SK-N-SH (cell line): ENCODE measurements at regions not wholly inside any gene's neighbourhood (a gene's known extent, or its start where the extent isn't known, plus 50 kb on each side); places are given as distances from the start of the nearest gene placed in this dataset.

ENCODE experiments used
- CTCF ChIA-PET: fragments of 300-600, 350-600 bp; formaldehyde crosslinking; extraction: SDS; loops from one replicate; lab custom pipeline; 2021; lab: Yijun Ruan, JAX
- POLR2A ChIA-PET: fragments of 350-600 bp; sonication (Branson Sonifier 250); formaldehyde crosslinking; extraction: SDS; loops from one replicate; lab custom pipeline; 2020; ENCODE audit warnings: antibody characterized with exemption, inconsistent platforms; lab: Yijun Ruan, JAX
- DNase-seq: peaks from one replicate; pipeline ENCODE4 v3.0.0; 2012
- H2AFZ ChIP-seq: fragments of 200-600 bp; sonication (generic); 2 replicates; pipeline ENCODE4 v1.8.1; 2016; ENCODE audit warnings: antibody characterized with exemption, mild to moderate bottlenecking, low read depth
- H3F3A ChIP-seq: fragments of 200-600 bp; sonication (generic); replicated peaks from 2 replicates; pipeline ENCODE3; 2016; ENCODE audit warnings: antibody characterized with exemption, mild to moderate bottlenecking; ENCODE audit not compliant: insufficient read depth
- H3K27ac ChIP-seq, 2 experiments: fragments of 200-500 bp in 1 of 2; fragments of 200-600 bp in 1 of 2; sonication (Bioruptor generic) in 1 of 2; sonication (generic), shearing (Covaris generic) in 1 of 2; 2 replicates each; pipeline versions ENCODE4 v1.5.1 to v1.6.1; 2014 to 2016; ENCODE audit warnings: low read depth in 2 of 2, inconsistent platforms in 1 of 2, low read length in 1 of 2, mild to moderate bottlenecking in 1 of 2, mixed read lengths in 1 of 2
- H3K27me3 ChIP-seq: fragments of 200-600 bp; sonication (generic), shearing (Covaris generic); 2 replicates; pipeline ENCODE4 v1.6.1; 2016; ENCODE audit warnings: mixed run types; ENCODE audit not compliant: insufficient read depth
- H3K36me3 ChIP-seq, 2 experiments: fragments of 200-500 bp in 1 of 2; fragments of 200-600 bp in 1 of 2; sonication (Bioruptor generic) in 1 of 2; sonication (generic) in 1 of 2; replicated peaks in 1 of 2; 2 replicates each; pipeline versions ENCODE3 to v1.5.1; 2014 to 2016; ENCODE audit warnings: low read length in 1 of 2, mild to moderate bottlenecking in 1 of 2; ENCODE audit not compliant: insufficient read depth in 2 of 2, control insufficient read depth in 1 of 2
- H3K4me1 ChIP-seq, 2 experiments: fragments of 200-500 bp in 1 of 2; fragments of 200-600 bp in 1 of 2; sonication (Bioruptor generic) in 1 of 2; sonication (generic), shearing (Covaris generic) in 1 of 2; 2 replicates each; pipeline versions ENCODE4 v1.5.1 to v1.6.1; 2014 to 2016; ENCODE audit warnings: low read depth in 1 of 2, low read length in 1 of 2, mixed run types in 1 of 2; ENCODE audit not compliant: insufficient read depth in 2 of 2, control insufficient read depth in 1 of 2
- H3K4me2 ChIP-seq: fragments of 200-600 bp; sonication (generic), shearing (Covaris generic); 2 replicates; pipeline ENCODE4 v1.6.1; 2017; ENCODE audit warnings: mixed run types
- H3K4me3 ChIP-seq, 2 experiments: fragments of 200-500 bp in 1 of 2; fragments of 200-600 bp in 1 of 2; sonication (Bioruptor generic) in 1 of 2; sonication (generic), shearing (Covaris generic) in 1 of 2; 2 replicates each; pipeline versions ENCODE4 v1.5.1 to v1.8.1; 2014 to 2016; ENCODE audit warnings: low read depth in 2 of 2, inconsistent platforms in 1 of 2, low read length in 1 of 2, mild to moderate bottlenecking in 1 of 2, mixed read lengths in 1 of 2, moderate library complexity in 1 of 2
- H3K79me2 ChIP-seq: fragments of 200-600 bp; sonication (generic); 2 replicates; pipeline ENCODE4 v1.8.1; 2017; ENCODE audit warnings: mild to moderate bottlenecking; ENCODE audit not compliant: insufficient read depth
- H3K9ac ChIP-seq: fragments of 200-600 bp; sonication (generic); 2 replicates; pipeline ENCODE4 v1.6.1; 2017; ENCODE audit warnings: mixed run types
- H3K9me2 ChIP-seq: fragments of 200-600 bp; sonication (generic); 2 replicates; pipeline ENCODE4 v1.6.1; 2017; ENCODE audit warnings: mixed run types
- H3K9me3 ChIP-seq: fragments of 200-600 bp; sonication (generic); 2 replicates; pipeline ENCODE4 v1.6.1; 2017; ENCODE audit warnings: mixed run types, mild to moderate bottlenecking, moderate library complexity
- H4K20me1 ChIP-seq: fragments of 200-600 bp; sonication (generic); 2 replicates; pipeline ENCODE4 v1.6.1; 2017; ENCODE audit warnings: mild to moderate bottlenecking, mixed run types; ENCODE audit not compliant: insufficient read depth
- EP300 ChIP-seq, 2 experiments: IDR thresholded peaks; 2 replicates each; pipeline versions ENCODE4 v1.4.0 to v1.6.1; 2012; ENCODE audit warnings: borderline replicate concordance in 1 of 2, low read depth in 1 of 2, low read length in 1 of 2
- EZH2phosphoT487 ChIP-seq: fragments of 200-600 bp; sonication (generic); IDR thresholded peaks from 2 replicates; pipeline ENCODE4 v1.6.1; 2017; ENCODE audit warnings: low read depth, mixed run types, mild to moderate bottlenecking, antibody characterized with exemption, moderate library complexity, borderline replicate concordance
- FOXJ3 ChIP-seq: sonication (generic); formaldehyde crosslinking; IDR thresholded peaks from 2 replicates; pipeline ENCODE4 v1.5.1; 2020; ENCODE audit warnings: mild to moderate bottlenecking, missing genetic modification reagents
- FOXM1 ChIP-seq: IDR thresholded peaks from 2 replicates; pipeline ENCODE4 v1.4.0; 2012; ENCODE audit warnings: low read depth, mild to moderate bottlenecking
- GABPA ChIP-seq: IDR thresholded peaks from 2 replicates; pipeline ENCODE4 v1.4.0; 2012; ENCODE audit warnings: low read depth, mild to moderate bottlenecking
- MXI1 ChIP-seq: IDR thresholded peaks from 2 replicates; pipeline ENCODE4 v1.6.1; 2012; ENCODE audit warnings: mild to moderate bottlenecking, low read depth, low read length, improper control_type of control experiment
- NRF1 ChIP-seq: IDR thresholded peaks from 2 replicates; pipeline ENCODE4 v1.6.1; 2012; ENCODE audit warnings: low read depth, mild to moderate bottlenecking, low read length
- RAD21 ChIP-seq: IDR thresholded peaks from 2 replicates; pipeline ENCODE4 v1.6.1; 2012; ENCODE audit warnings: mild to moderate bottlenecking, low read length
- RCOR1 ChIP-seq: fragments of 150-350 bp; IDR thresholded peaks from 2 replicates; pipeline ENCODE4 v1.6.1; 2017; ENCODE audit warnings: antibody characterized with exemption, low read length
- RFX5 ChIP-seq: IDR thresholded peaks from 2 replicates; pipeline ENCODE4 v1.6.1; 2012; ENCODE audit warnings: mild to moderate bottlenecking, improper control_type of control experiment, low read length
- RXRA ChIP-seq: IDR thresholded peaks from 2 replicates; pipeline ENCODE4 v1.4.0; 2012; ENCODE audit warnings: low read depth, mild to moderate bottlenecking, borderline replicate concordance
- SIN3A ChIP-seq: IDR thresholded peaks from 2 replicates; pipeline ENCODE4 v1.6.1; 2012; ENCODE audit warnings: low read depth, mild to moderate bottlenecking, low read length, moderate library complexity, borderline replicate concordance
- SMC3 ChIP-seq: IDR thresholded peaks from 2 replicates; pipeline ENCODE4 v1.6.1; 2012; ENCODE audit warnings: low read depth, low read length, improper control_type of control experiment
- TAF1 ChIP-seq: IDR thresholded peaks from 2 replicates; pipeline ENCODE4 v1.6.1; 2012; ENCODE audit warnings: low read depth, mild to moderate bottlenecking, low read length, moderate library complexity, borderline replicate concordance
- TEAD4 ChIP-seq: IDR thresholded peaks from 2 replicates; pipeline ENCODE4 v1.4.0; 2012; ENCODE audit warnings: mild to moderate bottlenecking, borderline replicate concordance; ENCODE audit not compliant: insufficient read depth
- YY1 ChIP-seq: IDR thresholded peaks from 2 replicates; pipeline ENCODE4 v1.4.0; 2012; ENCODE audit warnings: low read depth, mild to moderate bottlenecking
- TF ChIP-seq, protein P1 (sequence below): IDR thresholded peaks from 2 replicates; pipeline ENCODE4 v1.4.0; 2012; ENCODE audit warnings: low read depth, borderline replicate concordance
- TF ChIP-seq, protein P2 (sequence below): fragments of 150-350 bp; IDR thresholded peaks from 2 replicates; pipeline ENCODE4 v1.6.1; 2017; ENCODE audit warnings: antibody characterized with exemption, low read length, low read depth, borderline replicate concordance

DNA sequence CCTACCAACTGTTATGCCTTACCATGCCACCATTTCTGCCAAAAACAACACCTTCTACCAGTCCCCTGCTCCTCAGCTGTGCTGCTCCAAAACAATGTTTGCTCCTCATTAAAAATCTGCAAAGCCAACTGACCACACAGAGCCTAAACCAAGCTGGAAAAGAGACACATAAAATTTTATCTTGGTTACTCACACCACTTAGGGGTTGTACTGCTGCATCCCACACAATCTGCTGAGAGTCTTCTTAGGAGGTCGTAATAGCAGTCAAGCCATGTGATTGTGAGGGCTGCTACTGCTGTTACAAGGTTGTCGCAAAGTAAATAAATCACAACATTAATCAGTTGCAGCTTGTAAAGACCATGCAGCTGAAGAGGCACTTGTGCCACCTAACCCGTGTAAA lies 607.4 kb upstream of the FAM241A start (continued):
- no peak for TF ChIP-seq MXI1
- no peak for TF ChIP-seq FOXM1
- no peak for TF ChIP-seq RAD21
- no peak for TF ChIP-seq NRF1
- no peak for TF ChIP-seq TEAD4
- TF ChIP-seq EP300 (IDR thresholded peaks at IDR 0.05; ENCODE audit: borderline replicate concordance in 1 of 2, low read depth in 1 of 2, low read length in 1 of 2): no peak
- no peak for TF ChIP-seq SIN3A
- TF ChIP-seq, protein P1, sequence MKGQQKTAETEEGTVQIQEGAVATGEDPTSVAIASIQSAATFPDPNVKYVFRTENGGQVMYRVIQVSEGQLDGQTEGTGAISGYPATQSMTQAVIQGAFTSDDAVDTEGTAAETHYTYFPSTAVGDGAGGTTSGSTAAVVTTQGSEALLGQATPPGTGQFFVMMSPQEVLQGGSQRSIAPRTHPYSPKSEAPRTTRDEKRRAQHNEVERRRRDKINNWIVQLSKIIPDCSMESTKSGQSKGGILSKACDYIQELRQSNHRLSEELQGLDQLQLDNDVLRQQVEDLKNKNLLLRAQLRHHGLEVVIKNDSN: no peak
- TF ChIP-seq SMC3: no peak
- TF ChIP-seq, all 33 proteins: peak for 0

DNA sequence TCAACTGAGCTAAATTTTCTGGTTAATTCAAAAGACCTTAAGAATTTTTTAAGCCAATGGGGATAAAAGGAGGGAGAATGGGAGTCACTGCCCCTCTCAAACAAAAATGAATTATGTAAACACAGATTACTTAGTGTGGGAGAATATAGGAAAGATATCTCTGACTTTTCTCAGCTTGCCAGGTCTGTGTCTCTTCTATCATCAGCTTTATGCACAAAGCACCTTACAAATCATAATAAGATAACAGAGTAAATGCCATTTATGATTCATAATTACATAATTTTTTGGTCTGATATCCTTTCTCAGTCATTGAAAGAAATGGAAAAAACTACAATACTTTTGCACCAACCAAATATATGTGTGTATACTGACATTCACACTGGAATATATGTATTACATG lies 604.6 kb upstream of the FAM241A start:
- DNase-seq: no peak
- no peak overlapping the region for H3K4me2 ChIP-seq
- H3F3A ChIP-seq: no peaks in the 10 kb centered on the region
- H3K9me3 ChIP-seq: no peaks in the 10 kb centered on the region
- no peaks in the 10 kb centered on the region for H3K79me2 ChIP-seq
- H4K20me1 ChIP-seq: no peaks in the 10 kb centered on the region
- H3K4me1 ChIP-seq: no peaks in the 10 kb centered on the region; a peak in 1 of 4 replicates
- POLR2A ChIA-PET: no interaction called here
- H3K36me3 ChIP-seq: no peaks in the 10 kb centered on the region
- H3K27me3 ChIP-seq: no peaks in the 10 kb centered on the region
- H2AFZ ChIP-seq: no peak overlapping the region
- H3K27ac ChIP-seq: no peak overlapping the region
- CTCF ChIA-PET: no interaction called here
- TF ChIP-seq RXRA (no peak), RFX5 (no peak)
- no peak overlapping the region for H3K4me3 ChIP-seq
- no peaks in the 10 kb centered on the region for H3K9me2 ChIP-seq
- no peak overlapping the region for H3K9ac ChIP-seq

DNA sequence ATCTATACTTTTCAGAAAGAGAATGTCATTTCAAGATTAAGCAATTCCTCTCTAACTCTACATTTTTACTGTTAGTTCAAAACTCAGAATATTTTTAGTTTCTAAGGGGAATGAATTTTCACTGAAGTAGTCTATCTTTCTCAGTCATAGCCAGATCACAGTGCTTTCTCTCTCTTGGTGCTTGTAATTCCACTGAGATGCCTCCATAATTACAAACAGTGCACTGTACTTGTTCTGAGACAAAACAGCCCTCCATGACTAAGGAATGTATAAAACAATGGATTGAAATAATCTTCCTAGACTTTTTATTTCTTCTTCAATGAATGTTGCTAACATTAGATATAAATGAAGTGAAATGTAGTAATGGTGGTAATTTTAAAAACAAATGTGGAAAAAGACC lies 603.2 kb upstream of the FAM241A start:
- H3K4me2 ChIP-seq: no peak overlapping the region
- no peak overlapping the region for H3K27ac ChIP-seq
- H4K20me1 ChIP-seq: no peaks in the 10 kb centered on the region
- ChIA-PET POLR2A (no interaction called here), CTCF (no interaction called here)
- TF ChIP-seq MXI1 (no peak), FOXJ3 (CRISPR knock-in tag) (no peak), EZH2phosphoT487 (no peak), RCOR1 (no peak), GABPA (no peak), RXRA (no peak), TAF1 (no peak), YY1 (no peak), TEAD4 (no peak), SMC3 (no peak), SIN3A (no peak)
- TF ChIP-seq, protein P2, sequence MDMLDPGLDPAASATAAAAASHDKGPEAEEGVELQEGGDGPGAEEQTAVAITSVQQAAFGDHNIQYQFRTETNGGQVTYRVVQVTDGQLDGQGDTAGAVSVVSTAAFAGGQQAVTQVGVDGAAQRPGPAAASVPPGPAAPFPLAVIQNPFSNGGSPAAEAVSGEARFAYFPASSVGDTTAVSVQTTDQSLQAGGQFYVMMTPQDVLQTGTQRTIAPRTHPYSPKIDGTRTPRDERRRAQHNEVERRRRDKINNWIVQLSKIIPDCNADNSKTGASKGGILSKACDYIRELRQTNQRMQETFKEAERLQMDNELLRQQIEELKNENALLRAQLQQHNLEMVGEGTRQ: no peak
- no peak overlapping the region for H3K4me3 ChIP-seq
- H3K4me1 ChIP-seq: peaks cover 0 to 3% of the 10 kb centered on the region in 2 experiments; a peak in 1 of 4 replicates
- H3K9ac ChIP-seq: no peak overlapping the region
- no peak for DNase-seq
- no peaks in the 10 kb centered on the region for H3K9me3 ChIP-seq
- H2AFZ ChIP-seq: no peak overlapping the region
- no peaks in the 10 kb centered on the region for H3K9me2 ChIP-seq
- H3K79me2 ChIP-seq: no peaks in the 10 kb centered on the region
- no peaks in the 10 kb centered on the region for H3K36me3 ChIP-seq
- H3K27me3 ChIP-seq: no peaks in the 10 kb centered on the region
- H3F3A ChIP-seq: no peaks in the 10 kb centered on the region
